RWPE2 (cell line): ENCODE measurements at regions not wholly inside any gene's neighbourhood (a gene's known extent, or its start where the extent isn't known, plus 50 kb on each side); places are given as distances from the start of the nearest gene placed in this dataset.
A peak's percentile ranks its signal among the peaks of the same experiment; 100 is the strongest.

ENCODE experiments used
- ATAC-seq: fragments of 200-7000 bp; cut with Tn5 transposase; 3 replicates; pipeline ENCODE4 v1.9.1; 2021; ENCODE audit warnings: low read depth
- DNase-seq: peaks from one replicate; pipeline ENCODE4 v3.0.0-alpha.2; 2020; ENCODE audit warnings: low spot score
- H3K27ac ChIP-seq: fragments of 450-650 bp; 2 replicates; pipeline ENCODE4 v1.5.1; 2017; ENCODE audit warnings: mild to moderate bottlenecking; ENCODE audit not compliant: poor library complexity, severe bottlenecking
- H3K27me3 ChIP-seq: fragments of 250-450 bp; sonication (Bioruptor Pico); 2 replicates; pipeline ENCODE4 v1.5.1; 2021; ENCODE audit warnings: mild to moderate bottlenecking, moderate library complexity; ENCODE audit not compliant: insufficient read depth, poor library complexity, severe bottlenecking
- H3K36me3 ChIP-seq: fragments of 250-450 bp; sonication (Bioruptor Pico); 2 replicates; pipeline ENCODE4 v1.5.1; 2020; ENCODE audit warnings: low read depth, mild to moderate bottlenecking, moderate library complexity
- H3K4me1 ChIP-seq: fragments of 250-450 bp; sonication (Bioruptor Pico); 2 replicates; pipeline ENCODE4 v1.5.1; 2021; ENCODE audit warnings: mild to moderate bottlenecking, moderate library complexity; ENCODE audit not compliant: insufficient read depth, poor library complexity, severe bottlenecking
- H3K4me3 ChIP-seq: fragments of 250-450 bp; sonication (Bioruptor Pico); 2 replicates; pipeline ENCODE4 v1.5.1; 2021; ENCODE audit warnings: mild to moderate bottlenecking, moderate library complexity; ENCODE audit not compliant: severe bottlenecking
- H3K9me3 ChIP-seq: fragments of 250-450 bp; sonication (Bioruptor Pico); 2 replicates; pipeline ENCODE4 v1.5.1; 2021; ENCODE audit warnings: mild to moderate bottlenecking, moderate library complexity; ENCODE audit not compliant: severe bottlenecking
- TF ChIP-seq, protein P1 (sequence below): fragments of 450-650 bp; IDR thresholded peaks from one replicate; pipeline ENCODE4 v1.5.1; 2017; ENCODE audit warnings: mild to moderate bottlenecking, moderate library complexity; ENCODE audit not compliant: poor library complexity, severe bottlenecking

- no peaks in the 10 kb centered on the region for H3K27me3 ChIP-seq
- no peaks in the 10 kb centered on the region for H3K9me3 ChIP-seq
- peaks cover 39% of the 10 kb centered on the region for H3K4me1 ChIP-seq
- DNase-seq (no peak), ATAC-seq (peak; percentile 50)
- no peak overlapping the region for H3K4me3 ChIP-seq
- peak overlapping the region; percentile 88 for H3K27ac ChIP-seq
- TF ChIP-seq, protein P1, sequence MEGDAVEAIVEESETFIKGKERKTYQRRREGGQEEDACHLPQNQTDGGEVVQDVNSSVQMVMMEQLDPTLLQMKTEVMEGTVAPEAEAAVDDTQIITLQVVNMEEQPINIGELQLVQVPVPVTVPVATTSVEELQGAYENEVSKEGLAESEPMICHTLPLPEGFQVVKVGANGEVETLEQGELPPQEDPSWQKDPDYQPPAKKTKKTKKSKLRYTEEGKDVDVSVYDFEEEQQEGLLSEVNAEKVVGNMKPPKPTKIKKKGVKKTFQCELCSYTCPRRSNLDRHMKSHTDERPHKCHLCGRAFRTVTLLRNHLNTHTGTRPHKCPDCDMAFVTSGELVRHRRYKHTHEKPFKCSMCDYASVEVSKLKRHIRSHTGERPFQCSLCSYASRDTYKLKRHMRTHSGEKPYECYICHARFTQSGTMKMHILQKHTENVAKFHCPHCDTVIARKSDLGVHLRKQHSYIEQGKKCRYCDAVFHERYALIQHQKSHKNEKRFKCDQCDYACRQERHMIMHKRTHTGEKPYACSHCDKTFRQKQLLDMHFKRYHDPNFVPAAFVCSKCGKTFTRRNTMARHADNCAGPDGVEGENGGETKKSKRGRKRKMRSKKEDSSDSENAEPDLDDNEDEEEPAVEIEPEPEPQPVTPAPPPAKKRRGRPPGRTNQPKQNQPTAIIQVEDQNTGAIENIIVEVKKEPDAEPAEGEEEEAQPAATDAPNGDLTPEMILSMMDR, result no peak
- H3K36me3 ChIP-seq, result no peaks in the 10 kb centered on the region
Observed at GRCh38 chr1:94304553-94304952, 67.2 kb upstream of the ARHGAP29 start.

DNA sequence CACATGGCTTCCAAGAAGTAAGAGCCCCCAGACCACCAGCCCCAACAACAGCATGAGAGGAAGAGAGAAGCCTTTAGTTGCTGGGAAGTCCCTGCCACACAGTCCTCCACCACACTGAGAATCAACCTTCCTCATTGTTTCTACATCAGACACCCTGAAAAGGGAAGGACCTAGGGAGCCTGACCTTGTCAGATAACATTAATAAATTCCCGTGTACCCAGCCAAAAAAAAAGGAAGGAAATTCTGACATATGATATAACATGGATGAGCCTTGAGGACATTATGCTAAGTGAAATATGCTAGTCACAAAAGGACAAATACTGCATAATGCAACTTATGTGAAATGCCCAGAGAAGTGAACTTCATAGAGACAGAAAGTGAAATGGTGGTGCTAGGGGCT is 65.6 kb upstream of the ARHGAP29 start:
- peak overlapping the region; percentile 88 for H3K27ac ChIP-seq
- H3K4me3 ChIP-seq, result no peak overlapping the region
- ATAC-seq (no peak), DNase-seq (no peak)
- no peaks in the 10 kb centered on the region for H3K27me3 ChIP-seq
- H3K9me3 ChIP-seq, result no peaks in the 10 kb centered on the region
- H3K4me1 ChIP-seq, result peaks cover 54% of the 10 kb centered on the region
- TF ChIP-seq, protein P1, result no peak
- H3K36me3 ChIP-seq, result no peaks in the 10 kb centered on the region

DNA sequence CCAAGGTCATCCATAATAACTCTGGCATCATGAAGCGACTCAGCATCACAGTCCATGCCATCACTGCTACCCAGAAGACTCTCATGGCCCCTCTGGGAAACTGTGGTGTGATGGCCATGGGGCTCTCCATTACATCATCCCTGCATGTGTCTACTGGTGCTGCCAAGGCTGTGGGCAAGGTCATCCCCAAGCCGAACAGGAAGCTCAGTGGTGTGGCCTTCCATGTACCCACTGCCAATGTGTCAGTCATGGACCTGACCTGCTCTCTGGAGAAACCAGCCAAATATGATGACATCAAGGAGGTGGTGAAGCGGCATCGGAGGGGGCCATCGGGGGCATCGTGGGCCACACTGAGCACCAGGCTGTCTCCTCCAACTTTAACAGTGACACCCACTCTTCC is 65.1 kb upstream of the ARHGAP29 start:
- Histone ChIP-seq H3K27ac (peak overlapping the region; percentile 89), H3K27me3 (no peaks in the 10 kb centered on the region), H3K36me3 (no peaks in the 10 kb centered on the region), H3K4me1 (peaks cover 54% of the 10 kb centered on the region), H3K9me3 (no peaks in the 10 kb centered on the region), H3K4me3 (no peak overlapping the region)
- DNase-seq (no peak), ATAC-seq (no peak)
- TF ChIP-seq, protein P1, result no peak

DNA sequence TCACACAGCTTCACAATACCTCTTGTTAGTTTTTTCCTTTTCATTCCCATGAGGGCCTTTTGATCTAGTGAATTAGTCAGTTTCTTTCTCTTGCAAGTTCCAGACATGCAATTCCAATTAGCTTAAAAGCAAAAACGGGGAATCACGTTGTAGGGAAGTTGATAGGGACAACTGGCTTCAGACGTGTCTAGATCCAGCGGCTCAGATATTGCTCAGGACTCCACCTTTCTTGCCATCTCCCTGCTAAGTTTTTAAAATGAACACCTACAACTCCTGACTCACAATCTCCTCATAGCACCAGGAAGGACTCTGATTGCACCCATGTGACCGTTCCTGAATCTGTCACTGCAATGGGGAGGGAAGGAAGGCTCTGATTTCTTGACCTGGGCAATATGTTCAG is 63.8 kb upstream of the ARHGAP29 start:
- DNase-seq (no peak), ATAC-seq (no peak)
- Histone ChIP-seq H3K9me3 (no peaks in the 10 kb centered on the region), H3K27ac (peak overlapping the region; percentile 89), H3K4me3 (no peak overlapping the region), H3K36me3 (no peaks in the 10 kb centered on the region), H3K4me1 (peaks cover 59% of the 10 kb centered on the region), H3K27me3 (no peaks in the 10 kb centered on the region)
- TF ChIP-seq, protein P1, result no peak

- Histone ChIP-seq H3K9me3 (no peaks in the 10 kb centered on the region), H3K27ac (peak overlapping the region; percentile 89), H3K4me3 (no peak overlapping the region), H3K4me1 (peaks cover 63% of the 10 kb centered on the region), H3K27me3 (no peaks in the 10 kb centered on the region), H3K36me3 (no peaks in the 10 kb centered on the region)
- TF ChIP-seq, protein P1, result no peak
- ATAC-seq, result no peak
- no peak for DNase-seq
Observed at GRCh38 chr1:94300731-94301130, 63.3 kb upstream of the ARHGAP29 start.
